Activated T-helper 1 cell treated with anti-CD3 and anti-CD28 coated beads, Interleukin-12 subunit alpha, Interleukin-12 subunit beta, Interleukin-2, Interleukin-4 antibody, amounts not matched to agents 30 ng/mL and 10 ng/mL and 1 ng/mL, durations not matched to agents 14 hours and 24 hours and 36 hours (primary cell): ENCODE measurements at regions not wholly inside any gene's neighbourhood (a gene's known extent, or its start where the extent isn't known, plus 50 kb on each side); places are given as distances from the start of the nearest gene placed in this dataset.
"Not testable (repeated sequence)": the region's sequence is repeated elsewhere in the genome, so short reads cannot be mapped to it uniquely, and the experiment has no call there.

Experiments
- DNase-seq: peaks from one replicate; pipeline ENCODE4 v3.0.0; 2021; ENCODE audit warnings: low spot score
- H3K27ac Mint-ChIP-seq: one replicate; pipeline ENCODE4 v1.8.0; 2021; ENCODE audit warnings: mild to moderate bottlenecking, mixed read lengths
- H3K27me3 Mint-ChIP-seq: one replicate; pipeline ENCODE4 v1.8.0; 2022; ENCODE audit warnings: mild to moderate bottlenecking, moderate library complexity, mixed read lengths; ENCODE audit not compliant: insufficient read depth
- H3K36me3 Mint-ChIP-seq: one replicate; pipeline ENCODE4 v1.8.0; 2021; ENCODE audit warnings: low read depth, mixed read lengths
- H3K4me1 Mint-ChIP-seq: one replicate; pipeline ENCODE4 v1.8.0; 2021; ENCODE audit warnings: low read depth, mixed read lengths
- H3K4me3 Mint-ChIP-seq: one replicate; pipeline ENCODE4 v1.8.0; 2021; ENCODE audit warnings: mild to moderate bottlenecking, moderate library complexity, mixed read lengths
- H3K9me3 Mint-ChIP-seq: one replicate; pipeline ENCODE4 v1.8.0; 2021; ENCODE audit warnings: mixed read lengths
- intact Hi-C: fragments of 100-400 bp; cut with micrococcal nuclease; formaldehyde crosslinking; loops from one replicate; pipeline ENCODE4 v1.15.1; 2024

DNA sequence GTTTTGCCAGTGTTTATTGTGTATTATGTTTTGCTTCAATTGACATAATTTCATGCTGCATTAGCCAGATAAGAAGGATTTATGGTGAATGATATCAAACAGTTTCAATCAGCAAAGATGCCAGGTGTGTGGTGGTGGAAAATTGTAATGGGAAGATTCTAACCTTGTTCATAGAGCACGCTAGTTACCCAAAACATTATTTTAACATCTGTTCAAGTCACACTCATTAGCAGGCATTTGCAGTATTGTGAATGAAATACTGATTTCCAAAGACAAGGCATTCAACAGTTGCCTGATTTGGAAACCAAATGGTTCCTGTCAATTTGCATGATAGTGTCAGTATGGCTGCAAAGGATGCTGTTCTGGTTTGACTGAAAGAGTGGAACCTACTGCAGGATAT, 129.7 kb downstream of the EPC1 start:
- Mint-ChIP-seq H3K4me3 (no peak overlapping the region), H3K27ac (no peak overlapping the region), H3K36me3 (no peaks in the 10 kb centered on the region), H3K9me3 (peaks cover 12% of the 10 kb centered on the region), H3K4me1 (no peaks in the 10 kb centered on the region), H3K27me3 (peaks cover 22% of the 10 kb centered on the region)
- no peak for DNase-seq
- intact Hi-C loops, result no loop called here

GRCh38 chr10:32213838-32214237, 133.1 kb downstream of the EPC1 start:
- H3K36me3 Mint-ChIP-seq, DNase-seq, H3K4me3 Mint-ChIP-seq, H3K4me1 Mint-ChIP-seq, H3K27ac Mint-ChIP-seq, intact Hi-C loops, H3K9me3 Mint-ChIP-seq: not testable (repeated sequence)
- peaks cover 14% of the 10 kb centered on the region for H3K27me3 Mint-ChIP-seq

- H3K9me3 Mint-ChIP-seq, result no peaks in the 10 kb centered on the region
- H3K27me3 Mint-ChIP-seq, result peaks cover 9% of the 10 kb centered on the region
- no peaks in the 10 kb centered on the region for H3K36me3 Mint-ChIP-seq
- intact Hi-C loops, result no loop called here
- no peak overlapping the region for H3K4me3 Mint-ChIP-seq
- peaks cover 5% of the 10 kb centered on the region for H3K4me1 Mint-ChIP-seq
- H3K27ac Mint-ChIP-seq, result no peak overlapping the region
- no peak for DNase-seq
Measured at GRCh38 chr10:32211046-32211363, 136.0 kb downstream of the EPC1 start.

GRCh38 chr10:32210306-32211045, 136.5 kb downstream of the EPC1 start:
- H3K9me3 Mint-ChIP-seq, result no peaks in the 10 kb centered on the region
- no peak for DNase-seq
- intact Hi-C loops, result no loop called here

DNA sequence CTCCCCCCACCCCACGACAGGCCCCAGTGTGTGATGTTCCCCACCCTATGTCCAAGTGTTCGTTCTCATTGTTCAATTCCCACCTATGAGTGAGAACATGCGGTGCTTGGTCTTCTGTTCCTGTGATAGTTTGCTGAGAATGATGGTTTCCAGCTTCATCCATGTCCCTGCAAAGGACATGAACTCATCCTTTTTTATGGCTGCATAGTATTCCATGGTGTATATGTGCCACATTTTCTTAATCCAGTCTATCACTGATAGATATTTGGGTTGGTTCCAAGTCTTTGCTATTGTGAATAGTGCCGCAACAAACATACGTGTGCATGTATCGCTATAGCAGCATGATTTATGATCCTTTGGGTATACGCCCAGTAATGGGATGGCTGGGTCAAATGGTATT, 139.0 kb downstream of the EPC1 start:
- H3K27me3 Mint-ChIP-seq, intact Hi-C loops, H3K9me3 Mint-ChIP-seq: not testable (repeated sequence)

More at GRCh38 chr10:32210306-32211045, 136.5 kb downstream of the EPC1 start:
- Mint-ChIP-seq H3K27me3 (peaks cover 9% of the 10 kb centered on the region), H3K27ac (no peak overlapping the region), H3K4me3 (no peak overlapping the region), H3K4me1 (peaks cover 5% of the 10 kb centered on the region), H3K36me3 (no peaks in the 10 kb centered on the region)

GRCh38 chr10:32207544-32207943, 139.4 kb downstream of the EPC1 start:
- no peaks in the 10 kb centered on the region for H3K36me3 Mint-ChIP-seq
- intact Hi-C loops, result loop anchor here (1.0 kb wide), 3 partner anchors 16 to 345 kb away; no protein-coding TSS in a partner anchor
- H3K4me1 Mint-ChIP-seq, result peaks cover 5% of the 10 kb centered on the region
- no peaks in the 10 kb centered on the region for H3K27me3 Mint-ChIP-seq
- peak; percentile 45 for DNase-seq
- H3K9me3 Mint-ChIP-seq, result no peaks in the 10 kb centered on the region
- H3K4me3 Mint-ChIP-seq, result no peak overlapping the region
- H3K27ac Mint-ChIP-seq, result no peak overlapping the region

More for the DNA sequence above, 139.0 kb downstream of the EPC1 start:
- H3K4me3 Mint-ChIP-seq, H3K27ac Mint-ChIP-seq, DNase-seq, H3K4me1 Mint-ChIP-seq, H3K36me3 Mint-ChIP-seq: not testable (repeated sequence)

DNA sequence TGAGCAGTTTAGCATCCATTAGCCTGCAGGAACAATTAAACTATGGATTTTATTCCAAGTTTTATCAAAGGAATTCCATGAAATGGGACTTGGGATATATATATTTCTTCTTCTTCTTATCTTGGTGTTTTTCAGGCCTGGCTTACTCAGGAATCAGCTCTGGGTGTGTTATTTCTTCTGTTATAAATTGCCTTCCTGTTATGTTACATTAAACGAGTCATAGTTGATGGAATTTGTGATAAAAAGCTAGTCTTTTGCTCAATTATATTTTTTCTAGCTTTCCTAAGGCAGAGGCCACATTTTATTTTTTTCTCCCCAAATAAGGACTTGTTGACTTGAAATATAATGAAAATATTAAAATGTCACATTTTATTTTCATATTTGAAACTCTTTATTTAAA, 141.3 kb downstream of the EPC1 start:
- Mint-ChIP-seq H3K36me3 (no peaks in the 10 kb centered on the region), H3K4me1 (peaks cover 4% of the 10 kb centered on the region), H3K4me3 (no peak overlapping the region), H3K27ac (no peak overlapping the region), H3K9me3 (no peaks in the 10 kb centered on the region), H3K27me3 (peaks cover 2% of the 10 kb centered on the region)
- DNase-seq, result no peak
- intact Hi-C loops, result no loop called here

DNA sequence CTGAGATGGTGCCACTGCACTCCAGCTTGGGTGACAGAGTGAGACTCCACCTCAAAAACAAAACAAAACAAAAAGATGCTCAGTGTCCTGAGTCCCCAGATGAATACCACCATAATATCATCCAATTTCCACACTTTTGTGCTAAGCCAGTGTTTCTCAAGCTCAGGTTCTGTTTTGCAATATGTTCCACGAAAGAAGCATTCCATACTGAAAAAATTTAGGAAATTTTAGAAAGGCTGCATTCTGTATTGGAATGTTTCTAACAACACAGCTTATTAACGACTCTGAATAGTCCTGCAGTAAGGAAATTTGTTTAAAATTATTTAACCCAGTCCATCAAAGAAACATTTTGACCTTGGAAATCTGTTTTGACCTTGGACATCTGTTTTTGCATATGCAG, 142.4 kb downstream of the EPC1 start:
- Mint-ChIP-seq H3K27ac (no peak overlapping the region), H3K9me3 (no peaks in the 10 kb centered on the region), H3K4me1 (no peaks in the 10 kb centered on the region), H3K27me3 (peaks cover 2% of the 10 kb centered on the region), H3K4me3 (no peak overlapping the region), H3K36me3 (no peaks in the 10 kb centered on the region)
- no peak for DNase-seq
- intact Hi-C loops, result no loop called here

DNA sequence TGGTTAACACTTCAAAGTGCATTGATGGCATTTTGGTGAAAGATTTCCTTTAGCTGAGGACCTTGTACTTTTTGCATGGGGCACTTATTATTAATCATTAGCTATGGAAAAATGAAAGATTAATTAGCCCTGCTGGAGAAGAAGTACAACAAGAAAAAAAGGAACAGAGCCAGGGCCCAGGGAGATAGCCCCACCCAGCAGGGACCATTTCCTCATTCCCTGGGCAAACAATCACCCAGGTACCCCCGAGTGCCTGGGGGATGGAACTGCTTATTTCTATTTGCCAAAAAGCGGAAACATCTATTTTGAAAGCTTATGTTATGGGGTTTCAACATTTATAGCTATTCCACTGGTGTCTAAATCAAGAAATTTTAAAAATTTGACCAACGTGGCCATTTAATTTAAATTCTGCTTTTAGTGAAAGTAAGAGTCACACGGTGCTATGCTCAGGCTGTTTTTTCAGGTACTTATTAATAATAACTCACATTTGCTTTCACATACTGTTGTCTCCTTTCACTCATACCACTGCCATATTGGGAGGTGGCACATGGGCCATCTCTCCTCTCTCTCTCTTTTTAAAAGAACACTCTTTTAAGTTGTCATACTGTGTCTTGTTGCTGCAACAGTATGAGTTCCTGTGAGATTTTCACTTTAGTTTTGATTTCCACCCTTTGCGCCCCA, 143.6 kb upstream of the KIF5B start:
- no peaks in the 10 kb centered on the region for H3K36me3 Mint-ChIP-seq
- no peak overlapping the region for H3K27ac Mint-ChIP-seq
- peaks cover 2% of the 10 kb centered on the region for H3K27me3 Mint-ChIP-seq
- H3K4me3 Mint-ChIP-seq, result no peak overlapping the region
- no peaks in the 10 kb centered on the region for H3K4me1 Mint-ChIP-seq
- intact Hi-C loops, result no loop called here
- no peak for DNase-seq
- H3K9me3 Mint-ChIP-seq, result no peaks in the 10 kb centered on the region

- Mint-ChIP-seq H3K27me3 (peaks cover 2% of the 10 kb centered on the region), H3K36me3 (no peaks in the 10 kb centered on the region)
- no peak for DNase-seq
Measured at GRCh38 chr10:32197423-32197822, 141.2 kb upstream of the KIF5B start.

DNA sequence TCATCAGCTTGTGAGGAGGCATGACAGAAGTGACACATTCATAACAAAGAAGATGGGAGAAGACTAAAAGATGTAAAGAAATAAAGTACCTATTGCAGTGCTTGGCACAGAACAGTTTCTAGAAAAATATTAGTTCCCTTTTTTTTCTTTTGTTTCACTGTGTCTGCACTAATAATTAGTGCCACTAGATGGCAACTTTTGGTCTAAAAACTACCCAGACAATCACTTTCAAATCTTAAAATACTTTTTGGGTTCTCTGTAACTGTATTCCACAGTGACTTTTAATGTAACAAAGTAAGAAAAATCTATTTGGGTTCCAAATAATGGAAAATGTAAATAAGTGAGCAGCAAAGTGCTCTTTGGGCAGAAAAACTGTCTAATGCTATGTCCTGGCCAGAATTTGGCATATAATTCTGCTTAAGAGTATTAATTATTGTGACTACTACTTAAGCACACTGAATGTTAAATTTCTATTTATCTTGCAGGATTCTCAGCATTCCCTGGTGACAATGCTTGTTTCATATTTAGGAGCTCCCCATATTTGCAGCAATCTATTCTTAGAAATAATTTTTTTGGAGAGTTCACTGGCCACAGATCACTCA, 134.8 kb upstream of the KIF5B start:
- no peak overlapping the region for H3K27ac Mint-ChIP-seq
- H3K4me3 Mint-ChIP-seq, result no peak overlapping the region
- peaks cover 7% of the 10 kb centered on the region for H3K4me1 Mint-ChIP-seq
- no peaks in the 10 kb centered on the region for H3K9me3 Mint-ChIP-seq
- no peaks in the 10 kb centered on the region for H3K36me3 Mint-ChIP-seq
- H3K27me3 Mint-ChIP-seq, result no peaks in the 10 kb centered on the region
- DNase-seq, result no peak
- intact Hi-C loops, result loop anchor here (1.0 kb wide), 5 partner anchors 16 to 817 kb away; no protein-coding TSS in a partner anchor

More at GRCh38 chr10:32197423-32197822, 141.2 kb upstream of the KIF5B start:
- intact Hi-C loops, result no loop called here
- no peaks in the 10 kb centered on the region for H3K9me3 Mint-ChIP-seq
- no peak overlapping the region for H3K27ac Mint-ChIP-seq
- H3K4me1 Mint-ChIP-seq, result no peaks in the 10 kb centered on the region
- H3K4me3 Mint-ChIP-seq, result no peak overlapping the region

GRCh38 chr10:32189400-32190084, 133.3 kb upstream of the KIF5B start:
- intact Hi-C loops, result no loop called here
- no peak for DNase-seq
- H3K4me3 Mint-ChIP-seq, result no peak overlapping the region
- H3K27me3 Mint-ChIP-seq, result peaks cover under 1% of the 10 kb centered on the region
- peaks cover 7% of the 10 kb centered on the region for H3K4me1 Mint-ChIP-seq
- no peaks in the 10 kb centered on the region for H3K36me3 Mint-ChIP-seq
- no peaks in the 10 kb centered on the region for H3K9me3 Mint-ChIP-seq
- H3K27ac Mint-ChIP-seq, result no peak overlapping the region

GRCh38 chr10:32188601-32189000, 132.4 kb upstream of the KIF5B start:
- H3K27ac Mint-ChIP-seq, intact Hi-C loops, DNase-seq, H3K27me3 Mint-ChIP-seq, H3K4me3 Mint-ChIP-seq, H3K9me3 Mint-ChIP-seq, H3K4me1 Mint-ChIP-seq, H3K36me3 Mint-ChIP-seq: not testable (repeated sequence)
